GM04504 (cell line): ENCODE measurements at regions not wholly inside any gene's neighbourhood (a gene's known extent, or its start where the extent isn't known, plus 50 kb on each side); places are given as distances from the start of the nearest gene placed in this dataset.

Experiments used
- DNase-seq: peaks from one replicate; pipeline ENCODE4 v3.0.0-alpha.2; 2012; ENCODE audit warnings: low read depth

- DNase-seq = no peak
Measured at GRCh38 chr10:57015595-57016318, 654.7 kb upstream of the ZWINT start.

- no peak for DNase-seq
Measured at GRCh38 chr10:57015187-57015586, 654.1 kb upstream of the ZWINT start.

GRCh38 chr10:57014758-57015157 is 653.7 kb upstream of the ZWINT start:
- no peak for DNase-seq

- no peak for DNase-seq
Measured at GRCh38 chr10:57008189-57008588, 647.1 kb upstream of the ZWINT start.

- DNase-seq = no peak
Measured at GRCh38 chr10:56991591-56992069, 630.6 kb upstream of the ZWINT start.

- no peak for DNase-seq
Measured at GRCh38 chr10:56975513-56975912, 614.5 kb upstream of the ZWINT start.

GRCh38 chr10:56973766-56974165 is 612.7 kb upstream of the ZWINT start:
- DNase-seq = no peak

GRCh38 chr10:56943221-56943755 is 582.2 kb upstream of the ZWINT start:
- DNase-seq = no peak

GRCh38 chr10:56934515-56934914 is 573.5 kb upstream of the ZWINT start:
- no peak for DNase-seq

- no peak for DNase-seq
Measured at GRCh38 chr10:56928714-56929113, 567.7 kb upstream of the ZWINT start.

GRCh38 chr10:56927701-56928100 is 566.6 kb upstream of the ZWINT start:
- DNase-seq = no peak

- no peak for DNase-seq
Measured at GRCh38 chr10:56920601-56921261, 559.7 kb upstream of the ZWINT start.

GRCh38 chr10:56912043-56912442 is 551.0 kb upstream of the ZWINT start:
- DNase-seq = no peak

GRCh38 chr10:56905051-56905450 is 544.0 kb upstream of the ZWINT start:
- DNase-seq = no peak

GRCh38 chr10:56902554-56902953 is 541.5 kb upstream of the ZWINT start:
- no peak for DNase-seq

GRCh38 chr10:56895306-56895705 is 534.2 kb upstream of the ZWINT start:
- no peak for DNase-seq

GRCh38 chr10:56881218-56881617 is 520.2 kb upstream of the ZWINT start:
- DNase-seq = no peak

- no peak for DNase-seq
Measured at GRCh38 chr10:56880606-56881005, 519.5 kb upstream of the ZWINT start.

- DNase-seq = no peak
Measured at GRCh38 chr10:56874950-56875349, 513.9 kb upstream of the ZWINT start.

- DNase-seq = no peak
Measured at GRCh38 chr10:56871160-56871668, 510.2 kb upstream of the ZWINT start.

- no peak for DNase-seq
Measured at GRCh38 chr10:56867236-56867635, 506.2 kb upstream of the ZWINT start.

- no peak for DNase-seq
Measured at GRCh38 chr10:56856569-56856968, 495.5 kb upstream of the ZWINT start.

GRCh38 chr10:56844978-56845529 is 484.0 kb upstream of the ZWINT start:
- DNase-seq = no peak
